ENCODE measurements at regions not wholly inside any gene's neighbourhood (a gene's known extent, or its start where the extent isn't known, plus 50 kb on each side); places are given as distances from the start of the nearest gene placed in this dataset.

- TF ChIP-seq PPARA (CRISPR knock-in tag; IDR thresholded peaks at IDR 0.05; ENCODE audit: borderline replicate concordance) = no peak
- no peak for TF ChIP-seq SNAI2 (CRISPR knock-in tag; IDR thresholded peaks at IDR 0.05)
- TF ChIP-seq TSHZ2 (CRISPR knock-in tag; IDR thresholded peaks at IDR 0.05) = no peak
- no peak for TF ChIP-seq PATZ1 (CRISPR knock-in tag; IDR thresholded peaks at IDR 0.05; ENCODE audit: borderline replicate concordance)
- TF ChIP-seq GLIS3 (CRISPR knock-in tag; IDR thresholded peaks at IDR 0.05) = no peak
- no peak for TF ChIP-seq CREB5 (CRISPR knock-in tag; IDR thresholded peaks at IDR 0.05; ENCODE audit: low read depth)
- no peak for TF ChIP-seq RARB (CRISPR knock-in tag; IDR thresholded peaks at IDR 0.05)
- no peak for ATAC-seq
Measured at GRCh38 chr19:31706691-31707620, 357.7 kb upstream of the TSHZ3 start.

GRCh38 chr19:31708520-31708919 is 359.3 kb upstream of the TSHZ3 start:
- TF ChIP-seq SNAI2 (CRISPR knock-in tag; IDR thresholded peaks at IDR 0.05) (no peak), CSDC2 (CRISPR knock-in tag; IDR thresholded peaks at IDR 0.05) (no peak), CSRNP3 (CRISPR knock-in tag; IDR thresholded peaks at IDR 0.05) (no peak), GLIS3 (CRISPR knock-in tag; IDR thresholded peaks at IDR 0.05) (no peak), ZC3H10 (CRISPR knock-in tag; IDR thresholded peaks at IDR 0.05) (no peak), ZFP3 (CRISPR knock-in tag; IDR thresholded peaks at IDR 0.05) (no peak), PPARA (CRISPR knock-in tag; IDR thresholded peaks at IDR 0.05; ENCODE audit: borderline replicate concordance) (no peak), ESRRG (CRISPR knock-in tag; IDR thresholded peaks at IDR 0.05) (no peak), TSHZ2 (CRISPR knock-in tag; IDR thresholded peaks at IDR 0.05) (no peak)
- ATAC-seq = no peak

GRCh38 chr19:31709476-31709875 is 360.2 kb upstream of the TSHZ3 start:
- TF ChIP-seq ESRRG (CRISPR knock-in tag; IDR thresholded peaks at IDR 0.05) (no peak), ZFP3 (CRISPR knock-in tag; IDR thresholded peaks at IDR 0.05) (no peak), ZNF565 (CRISPR knock-in tag; conservative IDR thresholded peaks at IDR 0.05; ENCODE audit: low read depth) (no peak), CREB5 (CRISPR knock-in tag; IDR thresholded peaks at IDR 0.05; ENCODE audit: low read depth) (no peak)
- ATAC-seq = no peak
